ENCODE measurements at regions not wholly inside any gene's neighbourhood (a gene's known extent, or its start where the extent isn't known, plus 50 kb on each side); places are given as distances from the start of the nearest gene placed in this dataset.

- TF ChIP-seq CEBPB (IDR thresholded peaks at IDR 0.05) (no peak), CTCF (IDR thresholded peaks at IDR 0.05) (no peak), MAX (IDR thresholded peaks at IDR 0.05) (no peak), RAD21 (conservative IDR thresholded peaks at IDR 0.05 in 1 of 2, IDR thresholded peaks at IDR 0.05 in 1 of 2) (no peak)
These were observed 259.6 kb upstream of the RPS23 start for GRCh38 chr5:82537687-82538306.
